MM.1S (cell line): ENCODE measurements at regions not wholly inside any gene's neighbourhood (a gene's known extent, or its start where the extent isn't known, plus 50 kb on each side); places are given as distances from the start of the nearest gene placed in this dataset.

ENCODE experiments used
- DNase-seq: peaks from one replicate; pipeline ENCODE4 v3.0.0-alpha.2; 2015
- H2AFZ ChIP-seq: fragments of 300-600 bp; sonication (generic); 2 replicates; pipeline ENCODE4 v1.6.0; 2016; ENCODE audit warnings: antibody characterized with exemption, low read length
- H3F3A ChIP-seq: fragments of 300-600 bp; sonication (generic); 2 replicates; pipeline ENCODE4 v1.6.1; 2016; ENCODE audit warnings: mild to moderate bottlenecking, antibody characterized with exemption, low read length, moderate library complexity, mixed read lengths; ENCODE audit not compliant: insufficient read depth
- H3K27ac ChIP-seq: fragments of 300-600 bp; sonication (generic); 2 replicates; pipeline ENCODE4 v1.5.1; 2016; ENCODE audit warnings: mild to moderate bottlenecking, low read length
- H3K27me3 ChIP-seq: fragments of 300-600 bp; sonication (generic); replicated peaks from 2 replicates; pipeline ENCODE4 v1.6.0; 2016; ENCODE audit warnings: low read length; ENCODE audit not compliant: insufficient read depth
- H3K36me3 ChIP-seq: fragments of 300-600 bp; sonication (generic); replicated peaks from 2 replicates; pipeline ENCODE4 v1.6.1; 2016; ENCODE audit warnings: mild to moderate bottlenecking, low read length, mixed read lengths; ENCODE audit not compliant: insufficient read depth
- H3K4me1 ChIP-seq: fragments of 300-600 bp; sonication (generic); 2 replicates; pipeline ENCODE4 v1.6.1; 2016; ENCODE audit warnings: low read length, mixed read lengths
- H3K4me2 ChIP-seq: fragments of 300-600 bp; sonication (generic); 2 replicates; pipeline ENCODE4 v1.6.0; 2016; ENCODE audit warnings: low read depth, low read length
- H3K4me3 ChIP-seq: fragments of 300-600 bp; sonication (generic); 2 replicates; pipeline ENCODE4 v1.5.1; 2016; ENCODE audit warnings: low read length, mixed read lengths
- H3K79me2 ChIP-seq: fragments of 300-600 bp; sonication (generic); 2 replicates; pipeline ENCODE4 v1.6.1; 2016; ENCODE audit warnings: mixed run types, low read length, mixed read lengths
- H3K9ac ChIP-seq: fragments of 300-600 bp; sonication (generic); 2 replicates; pipeline ENCODE4 v1.6.1; 2016; ENCODE audit warnings: low read length, mixed read lengths
- H3K9me2 ChIP-seq: fragments of 300-600 bp; sonication (generic); replicated peaks from 2 replicates; pipeline ENCODE4 v1.6.1; 2016; ENCODE audit warnings: mild to moderate bottlenecking, low read length, mixed read lengths; ENCODE audit not compliant: insufficient read depth
- H3K9me3 ChIP-seq: fragments of 300-600 bp; sonication (generic); replicated peaks from 2 replicates; pipeline ENCODE4 v1.6.1; 2016; ENCODE audit warnings: mild to moderate bottlenecking, low read length, mixed read lengths; ENCODE audit not compliant: insufficient read depth
- H4K20me1 ChIP-seq: fragments of 300-600 bp; sonication (generic); 2 replicates; pipeline ENCODE4 v1.6.1; 2016; ENCODE audit warnings: mild to moderate bottlenecking, low read length, moderate library complexity, mixed read lengths; ENCODE audit not compliant: insufficient read depth
- EZH2 ChIP-seq: fragments of 300-600 bp; sonication (generic); optimal IDR thresholded peaks from 2 replicates; pipeline ENCODE3; 2017; ENCODE audit warnings: low read depth, mild to moderate bottlenecking, antibody characterized with exemption, low read length, mixed read lengths
- EZH2phosphoT487 ChIP-seq: fragments of 300-600 bp; sonication (generic); IDR thresholded peaks from 2 replicates; pipeline ENCODE4 v1.6.1; 2018; ENCODE audit warnings: antibody characterized with exemption, low read length
- TF ChIP-seq, protein P1 (sequence below): fragments of 300-600 bp; sonication (generic); IDR thresholded peaks from 2 replicates; pipeline ENCODE4 v1.5.1; 2016; ENCODE audit warnings: antibody characterized with exemption, low read length, mixed read lengths

DNA sequence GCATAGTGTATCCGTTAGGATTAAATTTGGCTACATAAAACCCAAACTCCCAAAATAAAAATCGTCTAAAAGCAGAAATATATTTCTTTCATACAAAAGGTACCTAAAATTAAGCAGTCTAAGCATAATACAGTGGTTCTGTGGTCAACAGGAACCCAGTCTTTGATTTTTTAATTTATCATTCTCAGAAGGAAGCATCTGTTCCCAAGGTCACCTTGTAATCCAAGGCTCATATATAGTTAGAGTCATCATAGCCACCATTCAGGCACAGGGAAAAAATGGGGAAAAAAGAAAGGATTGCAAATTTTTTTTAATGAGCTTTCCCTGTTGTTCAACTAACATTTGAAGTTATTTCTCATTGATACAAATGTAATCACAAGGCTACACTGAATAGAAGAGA lies 983.2 kb downstream of the PLOD2 start:
- TF ChIP-seq EZH2 (no peak), EZH2phosphoT487 (no peak)
- TF ChIP-seq, protein P1, sequence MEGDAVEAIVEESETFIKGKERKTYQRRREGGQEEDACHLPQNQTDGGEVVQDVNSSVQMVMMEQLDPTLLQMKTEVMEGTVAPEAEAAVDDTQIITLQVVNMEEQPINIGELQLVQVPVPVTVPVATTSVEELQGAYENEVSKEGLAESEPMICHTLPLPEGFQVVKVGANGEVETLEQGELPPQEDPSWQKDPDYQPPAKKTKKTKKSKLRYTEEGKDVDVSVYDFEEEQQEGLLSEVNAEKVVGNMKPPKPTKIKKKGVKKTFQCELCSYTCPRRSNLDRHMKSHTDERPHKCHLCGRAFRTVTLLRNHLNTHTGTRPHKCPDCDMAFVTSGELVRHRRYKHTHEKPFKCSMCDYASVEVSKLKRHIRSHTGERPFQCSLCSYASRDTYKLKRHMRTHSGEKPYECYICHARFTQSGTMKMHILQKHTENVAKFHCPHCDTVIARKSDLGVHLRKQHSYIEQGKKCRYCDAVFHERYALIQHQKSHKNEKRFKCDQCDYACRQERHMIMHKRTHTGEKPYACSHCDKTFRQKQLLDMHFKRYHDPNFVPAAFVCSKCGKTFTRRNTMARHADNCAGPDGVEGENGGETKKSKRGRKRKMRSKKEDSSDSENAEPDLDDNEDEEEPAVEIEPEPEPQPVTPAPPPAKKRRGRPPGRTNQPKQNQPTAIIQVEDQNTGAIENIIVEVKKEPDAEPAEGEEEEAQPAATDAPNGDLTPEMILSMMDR = no peak

DNA sequence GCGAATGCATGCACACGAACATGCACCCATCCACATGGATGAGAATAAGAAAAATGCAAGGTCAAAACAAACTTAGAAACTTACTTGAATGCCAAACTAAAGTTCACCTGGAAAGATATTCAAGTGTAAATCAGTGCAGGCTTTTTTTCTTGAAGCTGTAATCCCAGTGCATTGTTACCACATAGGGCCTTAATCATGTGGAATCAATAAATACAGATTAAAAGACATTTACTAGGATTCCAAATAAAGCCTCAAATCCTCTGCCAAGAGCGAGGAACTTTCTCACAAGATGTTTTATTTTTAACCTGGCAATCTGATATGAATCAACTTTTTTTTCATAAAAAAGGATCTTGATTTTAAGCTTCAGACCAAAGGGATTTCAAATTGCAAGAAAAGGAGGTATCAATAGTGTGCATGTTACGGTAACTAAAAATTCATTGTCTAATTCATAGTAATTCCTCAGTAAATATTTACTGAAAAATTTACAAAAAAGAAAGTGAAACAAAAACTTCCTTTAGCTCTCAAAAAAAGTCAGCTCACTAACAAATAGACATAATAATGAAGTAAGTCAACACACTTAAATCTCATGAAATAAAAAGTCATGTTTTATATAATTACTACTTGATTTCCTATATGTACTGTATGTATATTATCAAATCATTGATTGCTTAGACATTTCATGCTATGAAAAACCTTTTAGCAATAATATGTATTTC lies 978.6 kb downstream of the PLOD2 start:
- H3K9me3 ChIP-seq = no peaks in the 10 kb centered on the region
- no peaks in the 10 kb centered on the region for H3K79me2 ChIP-seq
- no peaks in the 10 kb centered on the region for H3F3A ChIP-seq
- no peak overlapping the region; the same call in 1 of the 2 replicates for H3K9ac ChIP-seq
- peak overlapping the region; percentile 53 for H3K4me3 ChIP-seq
- H3K27ac ChIP-seq = no peak overlapping the region
- peak overlapping the region; percentile 51 for H2AFZ ChIP-seq
- H3K4me1 ChIP-seq = no peaks in the 10 kb centered on the region
- no peaks in the 10 kb centered on the region for H4K20me1 ChIP-seq
- H3K27me3 ChIP-seq = no peaks in the 10 kb centered on the region
- H3K4me2 ChIP-seq = peak overlapping the region; percentile 76
- TF ChIP-seq EZH2phosphoT487 = no peak
- TF ChIP-seq EZH2 = no peak
- TF ChIP-seq, protein P1 = no peak
- no peaks in the 10 kb centered on the region for H3K36me3 ChIP-seq
- H3K9me2 ChIP-seq = no peaks in the 10 kb centered on the region
- DNase-seq = peak; percentile 30

More for the DNA sequence above, 983.2 kb downstream of the PLOD2 start:
- Histone ChIP-seq H3F3A (no peaks in the 10 kb centered on the region), H4K20me1 (no peaks in the 10 kb centered on the region), H3K79me2 (no peaks in the 10 kb centered on the region), H3K4me1 (no peaks in the 10 kb centered on the region), H3K9me2 (no peaks in the 10 kb centered on the region), H3K9ac (no peak overlapping the region), H3K9me3 (no peaks in the 10 kb centered on the region), H3K4me3 (no peak overlapping the region), H3K36me3 (no peaks in the 10 kb centered on the region), H3K4me2 (no peak overlapping the region), H2AFZ (no peak overlapping the region), H3K27me3 (no peaks in the 10 kb centered on the region), H3K27ac (no peak overlapping the region)
- no peak for DNase-seq

DNA sequence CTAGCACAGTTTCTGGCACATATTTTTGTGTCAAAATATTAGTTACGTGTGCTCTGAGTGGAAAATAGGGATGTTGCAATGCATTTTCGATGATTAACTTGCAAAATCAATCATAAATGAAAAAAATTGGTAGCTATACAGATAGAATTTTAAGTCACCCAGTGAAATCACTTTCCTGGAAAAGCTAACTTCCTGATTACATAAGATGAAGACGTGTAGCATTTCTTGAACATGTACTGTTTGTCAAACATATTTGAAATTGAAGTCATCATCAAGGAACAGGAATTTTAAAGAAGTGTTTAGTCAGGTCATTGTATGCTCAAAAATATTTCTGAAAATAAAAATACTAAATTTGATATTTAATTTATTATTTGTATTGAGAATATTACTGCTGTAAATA lies 977.7 kb downstream of the PLOD2 start:
- Histone ChIP-seq H3K9ac (no peak overlapping the region), H4K20me1 (no peaks in the 10 kb centered on the region), H3K79me2 (no peaks in the 10 kb centered on the region), H3K4me2 (no peak overlapping the region), H3F3A (no peaks in the 10 kb centered on the region), H3K27me3 (no peaks in the 10 kb centered on the region), H3K4me1 (no peaks in the 10 kb centered on the region), H3K4me3 (no peak overlapping the region), H3K9me3 (no peaks in the 10 kb centered on the region), H3K36me3 (no peaks in the 10 kb centered on the region), H3K9me2 (no peaks in the 10 kb centered on the region), H3K27ac (no peak overlapping the region), H2AFZ (peak overlapping the region; percentile 51; the same call in 1 of the 2 replicates)
- no peak for TF ChIP-seq EZH2phosphoT487
- TF ChIP-seq, protein P1 = no peak
- no peak for TF ChIP-seq EZH2
- no peak for DNase-seq
